Astrocyte (in vitro differentiated cells and primary cell): ENCODE measurements at regions not wholly inside any gene's neighbourhood (a gene's known extent, or its start where the extent isn't known, plus 50 kb on each side); places are given as distances from the start of the nearest gene placed in this dataset.

Experiments used
- EZH2 ChIP-seq: IDR thresholded peaks from 2 replicates; pipeline ENCODE4 v1.6.1; 2012; ENCODE audit warnings: mild to moderate bottlenecking, low read length, inconsistent platforms; ENCODE audit not compliant: insufficient read depth
- TF ChIP-seq, protein P1 (sequence below): IDR thresholded peaks from 2 replicates; pipeline ENCODE4 v1.5.1; 2011; ENCODE audit warnings: low read depth, mild to moderate bottlenecking, inconsistent platforms, low read length, moderate library complexity; ENCODE audit not compliant: insufficient read depth

DNA sequence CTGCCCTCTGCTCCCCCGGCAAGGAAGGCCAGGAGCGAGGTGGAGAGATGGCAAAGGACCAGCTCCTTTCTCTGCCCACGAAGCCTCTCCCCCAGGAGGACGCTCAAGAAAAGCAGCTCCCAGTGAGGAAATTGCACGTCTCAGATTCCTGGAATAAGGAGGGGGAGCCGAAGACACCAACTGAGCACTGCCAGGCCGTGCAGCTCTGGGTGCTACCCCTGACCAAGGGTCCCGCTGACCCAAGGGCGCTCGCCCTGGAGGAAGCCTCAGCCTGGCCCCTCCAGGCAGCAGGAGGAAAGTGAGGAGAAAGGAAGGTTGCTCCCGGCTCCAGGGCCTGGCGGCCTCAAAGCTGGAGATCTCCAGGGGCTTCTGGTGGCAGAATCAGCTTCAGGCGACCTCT lies 174.1 kb upstream of the SFSWAP start:
- TF ChIP-seq, protein P1, sequence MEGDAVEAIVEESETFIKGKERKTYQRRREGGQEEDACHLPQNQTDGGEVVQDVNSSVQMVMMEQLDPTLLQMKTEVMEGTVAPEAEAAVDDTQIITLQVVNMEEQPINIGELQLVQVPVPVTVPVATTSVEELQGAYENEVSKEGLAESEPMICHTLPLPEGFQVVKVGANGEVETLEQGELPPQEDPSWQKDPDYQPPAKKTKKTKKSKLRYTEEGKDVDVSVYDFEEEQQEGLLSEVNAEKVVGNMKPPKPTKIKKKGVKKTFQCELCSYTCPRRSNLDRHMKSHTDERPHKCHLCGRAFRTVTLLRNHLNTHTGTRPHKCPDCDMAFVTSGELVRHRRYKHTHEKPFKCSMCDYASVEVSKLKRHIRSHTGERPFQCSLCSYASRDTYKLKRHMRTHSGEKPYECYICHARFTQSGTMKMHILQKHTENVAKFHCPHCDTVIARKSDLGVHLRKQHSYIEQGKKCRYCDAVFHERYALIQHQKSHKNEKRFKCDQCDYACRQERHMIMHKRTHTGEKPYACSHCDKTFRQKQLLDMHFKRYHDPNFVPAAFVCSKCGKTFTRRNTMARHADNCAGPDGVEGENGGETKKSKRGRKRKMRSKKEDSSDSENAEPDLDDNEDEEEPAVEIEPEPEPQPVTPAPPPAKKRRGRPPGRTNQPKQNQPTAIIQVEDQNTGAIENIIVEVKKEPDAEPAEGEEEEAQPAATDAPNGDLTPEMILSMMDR = no peak
- TF ChIP-seq EZH2 = no peak
